ENCODE measurements at regions not wholly inside any gene's neighbourhood (a gene's known extent, or its start where the extent isn't known, plus 50 kb on each side); places are given as distances from the start of the nearest gene placed in this dataset.

DNA sequence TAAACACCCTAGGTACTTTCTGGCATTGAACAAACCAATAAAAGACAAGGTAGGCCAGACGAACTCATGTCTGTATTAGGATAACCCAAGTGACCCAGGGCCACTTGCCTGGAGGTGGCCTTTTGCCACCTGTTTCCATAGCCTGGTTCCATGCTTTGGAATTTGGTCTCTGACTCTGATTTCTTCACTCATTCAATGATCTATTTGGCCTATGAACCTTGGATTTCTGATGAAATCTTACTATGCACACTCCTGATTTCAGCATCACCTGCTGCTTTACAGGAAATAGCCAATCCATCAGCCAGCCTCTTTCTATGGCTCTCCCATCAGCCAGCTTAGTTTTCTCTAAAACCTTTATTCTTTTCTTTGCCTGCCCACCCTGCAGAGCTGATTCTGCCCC, 142.8 kb upstream of the PSMD7 start (continued):
- no peak for TF ChIP-seq ZNF592 (IDR thresholded peaks at IDR 0.05)
- TF ChIP-seq IKZF1 (conservative IDR thresholded peaks at IDR 0.05) = no peak
- TF ChIP-seq MEF2A (IDR thresholded peaks at IDR 0.05; ENCODE audit: insufficient read depth, low read depth, low read length) = no peak
- TF ChIP-seq, protein P1, sequence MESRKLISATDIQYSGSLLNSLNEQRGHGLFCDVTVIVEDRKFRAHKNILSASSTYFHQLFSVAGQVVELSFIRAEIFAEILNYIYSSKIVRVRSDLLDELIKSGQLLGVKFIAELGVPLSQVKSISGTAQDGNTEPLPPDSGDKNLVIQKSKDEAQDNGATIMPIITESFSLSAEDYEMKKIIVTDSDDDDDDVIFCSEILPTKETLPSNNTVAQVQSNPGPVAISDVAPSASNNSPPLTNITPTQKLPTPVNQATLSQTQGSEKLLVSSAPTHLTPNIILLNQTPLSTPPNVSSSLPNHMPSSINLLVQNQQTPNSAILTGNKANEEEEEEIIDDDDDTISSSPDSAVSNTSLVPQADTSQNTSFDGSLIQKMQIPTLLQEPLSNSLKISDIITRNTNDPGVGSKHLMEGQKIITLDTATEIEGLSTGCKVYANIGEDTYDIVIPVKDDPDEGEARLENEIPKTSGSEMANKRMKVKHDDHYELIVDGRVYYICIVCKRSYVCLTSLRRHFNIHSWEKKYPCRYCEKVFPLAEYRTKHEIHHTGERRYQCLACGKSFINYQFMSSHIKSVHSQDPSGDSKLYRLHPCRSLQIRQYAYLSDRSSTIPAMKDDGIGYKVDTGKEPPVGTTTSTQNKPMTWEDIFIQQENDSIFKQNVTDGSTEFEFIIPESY (IDR thresholded peaks at IDR 0.05) = no peak
- TF ChIP-seq, protein P2, sequence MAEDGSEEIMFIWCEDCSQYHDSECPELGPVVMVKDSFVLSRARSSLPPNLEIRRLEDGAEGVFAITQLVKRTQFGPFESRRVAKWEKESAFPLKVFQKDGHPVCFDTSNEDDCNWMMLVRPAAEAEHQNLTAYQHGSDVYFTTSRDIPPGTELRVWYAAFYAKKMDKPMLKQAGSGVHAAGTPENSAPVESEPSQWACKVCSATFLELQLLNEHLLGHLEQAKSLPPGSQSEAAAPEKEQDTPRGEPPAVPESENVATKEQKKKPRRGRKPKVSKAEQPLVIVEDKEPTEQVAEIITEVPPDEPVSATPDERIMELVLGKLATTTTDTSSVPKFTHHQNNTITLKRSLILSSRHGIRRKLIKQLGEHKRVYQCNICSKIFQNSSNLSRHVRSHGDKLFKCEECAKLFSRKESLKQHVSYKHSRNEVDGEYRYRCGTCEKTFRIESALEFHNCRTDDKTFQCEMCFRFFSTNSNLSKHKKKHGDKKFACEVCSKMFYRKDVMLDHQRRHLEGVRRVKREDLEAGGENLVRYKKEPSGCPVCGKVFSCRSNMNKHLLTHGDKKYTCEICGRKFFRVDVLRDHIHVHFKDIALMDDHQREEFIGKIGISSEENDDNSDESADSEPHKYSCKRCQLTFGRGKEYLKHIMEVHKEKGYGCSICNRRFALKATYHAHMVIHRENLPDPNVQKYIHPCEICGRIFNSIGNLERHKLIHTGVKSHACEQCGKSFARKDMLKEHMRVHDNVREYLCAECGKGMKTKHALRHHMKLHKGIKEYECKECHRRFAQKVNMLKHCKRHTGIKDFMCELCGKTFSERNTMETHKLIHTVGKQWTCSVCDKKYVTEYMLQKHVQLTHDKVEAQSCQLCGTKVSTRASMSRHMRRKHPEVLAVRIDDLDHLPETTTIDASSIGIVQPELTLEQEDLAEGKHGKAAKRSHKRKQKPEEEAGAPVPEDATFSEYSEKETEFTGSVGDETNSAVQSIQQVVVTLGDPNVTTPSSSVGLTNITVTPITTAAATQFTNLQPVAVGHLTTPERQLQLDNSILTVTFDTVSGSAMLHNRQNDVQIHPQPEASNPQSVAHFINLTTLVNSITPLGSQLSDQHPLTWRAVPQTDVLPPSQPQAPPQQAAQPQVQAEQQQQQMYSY (CRISPR knock-in tag; IDR thresholded peaks at IDR 0.05) = no peak
- TF ChIP-seq SUZ12 (IDR thresholded peaks at IDR 0.05; ENCODE audit: unreplicated experiment) = no peak
